ENCODE measurements at regions not wholly inside any gene's neighbourhood (a gene's known extent, or its start where the extent isn't known, plus 50 kb on each side); places are given as distances from the start of the nearest gene placed in this dataset.

GRCh38 chr12:131500564-131500963 is 210.3 kb upstream of the SFSWAP start:
- H3K4me3 Mint-ChIP-seq, result no peak overlapping the region

GRCh38 chr12:131505561-131505960 is 205.3 kb upstream of the SFSWAP start:
- no peaks in the 10 kb centered on the region for H3K9me3 ChIP-seq (ENCODE audit: control insufficient read depth in 1 of 2, insufficient read depth in 1 of 2, low read length in 2 of 2)
- POLR2A ChIA-PET, result no interaction called here
- Mint-ChIP-seq H3K27ac (no peak overlapping the region), H3K9me3 (no peaks in the 10 kb centered on the region), H3K36me3 (ENCODE audit: low read depth) (no peaks in the 10 kb centered on the region), H3K27me3 (no peaks in the 10 kb centered on the region), H3K4me3 (no peak overlapping the region), H3K4me1 (ENCODE audit: low read depth) (no peaks in the 10 kb centered on the region)
- no peak overlapping the region for H3K27ac ChIP-seq (ENCODE audit: low read depth in 1 of 2, low read length in 2 of 2)
- H3K36me3 ChIP-seq (ENCODE audit: insufficient read depth, low read length), result no peaks in the 10 kb centered on the region
- no peak for TF ChIP-seq CTCF (IDR thresholded peaks at IDR 0.05)
- H3K27me3 ChIP-seq (ENCODE audit: control insufficient read depth in 1 of 2, insufficient read depth in 2 of 2, low read length in 2 of 2), result no peaks in the 10 kb centered on the region
- H3K4me3 ChIP-seq (ENCODE audit: low read length), result no peak overlapping the region
- DNase-seq, result no peak
- intact Hi-C loops (cut with DNase I, micrococcal nuclease), result no loop called here
- H3K4me1 ChIP-seq (ENCODE audit: insufficient read depth, low read length), result no peaks in the 10 kb centered on the region
- ATAC-seq (ENCODE audit: poor library complexity), result no peak
- CTCF ChIA-PET, result no interaction called here

More at GRCh38 chr12:131500564-131500963, 210.3 kb upstream of the SFSWAP start:
- Histone ChIP-seq H3K4me3 (ENCODE audit: low read length) (no peak overlapping the region), H3K36me3 (ENCODE audit: insufficient read depth, low read length) (no peaks in the 10 kb centered on the region), H3K9me3 (ENCODE audit: control insufficient read depth in 1 of 2, insufficient read depth in 1 of 2, low read length in 2 of 2) (no peaks in the 10 kb centered on the region), H3K27me3 (ENCODE audit: control insufficient read depth in 1 of 2, insufficient read depth in 2 of 2, low read length in 2 of 2) (no peaks in the 10 kb centered on the region), H3K27ac (ENCODE audit: low read depth in 1 of 2, low read length in 2 of 2) (no peak overlapping the region), H3K4me1 (ENCODE audit: insufficient read depth, low read length) (no peaks in the 10 kb centered on the region)
- no peak for TF ChIP-seq CTCF (IDR thresholded peaks at IDR 0.05)
- no peak for DNase-seq
- no peaks in the 10 kb centered on the region for H3K9me3 Mint-ChIP-seq
- ChIA-PET POLR2A (no interaction called here), CTCF (no interaction called here)
- intact Hi-C loops (cut with DNase I, micrococcal nuclease), result no loop called here
- H3K27ac Mint-ChIP-seq, result no peak overlapping the region
- H3K27me3 Mint-ChIP-seq, result no peaks in the 10 kb centered on the region
- no peaks in the 10 kb centered on the region for H3K4me1 Mint-ChIP-seq (ENCODE audit: low read depth)
- no peak for ATAC-seq (ENCODE audit: poor library complexity)
- H3K36me3 Mint-ChIP-seq (ENCODE audit: low read depth), result no peaks in the 10 kb centered on the region

- Histone ChIP-seq H3K36me3 (ENCODE audit: insufficient read depth, low read length) (no peaks in the 10 kb centered on the region), H3K27ac (ENCODE audit: low read depth in 1 of 2, low read length in 2 of 2) (no peak overlapping the region), H3K4me3 (ENCODE audit: low read length) (no peak overlapping the region), H3K27me3 (ENCODE audit: control insufficient read depth in 1 of 2, insufficient read depth in 2 of 2, low read length in 2 of 2) (no peaks in the 10 kb centered on the region), H3K9me3 (ENCODE audit: control insufficient read depth in 1 of 2, insufficient read depth in 1 of 2, low read length in 2 of 2) (no peaks in the 10 kb centered on the region), H3K4me1 (ENCODE audit: insufficient read depth, low read length) (peaks cover 8% of the 10 kb centered on the region)
- Mint-ChIP-seq H3K4me1 (ENCODE audit: low read depth) (peaks cover 6% of the 10 kb centered on the region), H3K36me3 (ENCODE audit: low read depth) (no peaks in the 10 kb centered on the region), H3K27me3 (no peaks in the 10 kb centered on the region), H3K9me3 (no peaks in the 10 kb centered on the region), H3K27ac (no peak overlapping the region), H3K4me3 (no peak overlapping the region)
- ChIA-PET POLR2A (no interaction called here), CTCF (no interaction called here)
- no peak for DNase-seq
- no peak for ATAC-seq (ENCODE audit: poor library complexity)
- intact Hi-C loops (cut with DNase I, micrococcal nuclease), result no loop called here
- TF ChIP-seq CTCF (IDR thresholded peaks at IDR 0.05), result no peak
Measured at GRCh38 chr12:131506426-131506825, 204.5 kb upstream of the SFSWAP start.
